H1 (cell line): ENCODE measurements at regions not wholly inside any gene's neighbourhood (a gene's known extent, or its start where the extent isn't known, plus 50 kb on each side); places are given as distances from the start of the nearest gene placed in this dataset.

Experiments
- ASH2L ChIP-seq: fragments of 200-600, 300-600 bp; sonication (generic); IDR thresholded peaks from one replicate; pipeline ENCODE4 v1.7.1; 2017; ENCODE audit warnings: low read length
- HDAC2 ChIP-seq, 2 experiments: fragments of 300-600 bp in 1 of 2; sonication (generic) in 1 of 2; IDR thresholded peaks; 2 replicates each; pipeline ENCODE4 v1.6.1; 2011 to 2012; ENCODE audit warnings: low read depth in 2 of 2, low read length in 2 of 2, mild to moderate bottlenecking in 2 of 2, moderate library complexity in 2 of 2, borderline replicate concordance in 1 of 2, inconsistent platforms in 1 of 2
- RXRA ChIP-seq: IDR thresholded peaks from 2 replicates; pipeline ENCODE4 v1.6.1; 2011; ENCODE audit warnings: low read depth, mild to moderate bottlenecking, low read length, moderate library complexity; ENCODE audit not compliant: insufficient read depth

DNA sequence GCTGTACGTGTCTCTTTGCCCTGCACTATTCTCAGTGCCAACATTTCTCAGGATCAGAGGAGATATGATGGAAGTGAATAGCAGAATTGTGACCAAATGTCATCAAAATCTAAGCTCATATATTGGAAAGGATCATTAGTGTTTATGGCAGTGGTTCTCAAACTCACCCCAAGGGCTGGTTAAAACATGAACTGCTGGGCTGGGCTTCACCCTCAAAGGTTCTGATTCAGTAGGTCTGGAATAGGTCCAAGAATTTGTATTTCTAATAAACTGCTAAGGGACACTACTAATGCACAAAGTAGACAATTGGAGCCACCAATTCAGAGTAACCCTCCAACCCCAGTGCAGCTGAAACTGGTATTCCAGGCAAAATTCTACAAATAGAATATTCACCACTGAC lies 317.9 kb upstream of the UBE2E3 start (continued):
- TF ChIP-seq HDAC2 (IDR thresholded peaks at IDR 0.05; ENCODE audit: borderline replicate concordance in 1 of 2, low read depth in 2 of 2, low read length in 2 of 2): no peak
- TF ChIP-seq ASH2L: no peak
- no peak for TF ChIP-seq RXRA
